ELF-1 (cell line): ENCODE measurements at regions not wholly inside any gene's neighbourhood (a gene's known extent, or its start where the extent isn't known, plus 50 kb on each side); places are given as distances from the start of the nearest gene placed in this dataset.

Source experiments
- DNase-seq: peaks from one replicate; pipeline ENCODE4 v3.0.0-alpha.2; 2016; ENCODE audit warnings: low read depth, low spot score

- no peak for DNase-seq
Observed at GRCh38 chr7:81648716-81649115, 121.1 kb downstream of the HGF start.

GRCh38 chr7:81645435-81645834 lies 124.4 kb downstream of the HGF start:
- DNase-seq, result no peak

GRCh38 chr7:81641873-81642272 lies 128.0 kb downstream of the HGF start:
- DNase-seq, result no peak

- DNase-seq, result no peak
Observed at GRCh38 chr7:81638198-81638597, 131.6 kb downstream of the HGF start.

GRCh38 chr7:81637534-81637933 lies 132.3 kb downstream of the HGF start:
- no peak for DNase-seq

GRCh38 chr7:81632418-81632817 lies 137.4 kb downstream of the HGF start:
- DNase-seq, result no peak

GRCh38 chr7:81630600-81630999 lies 139.2 kb downstream of the HGF start:
- no peak for DNase-seq

- DNase-seq, result no peak
Observed at GRCh38 chr7:81629702-81630101, 140.1 kb downstream of the HGF start.

- DNase-seq, result no peak
Observed at GRCh38 chr7:81628951-81629350, 140.9 kb downstream of the HGF start.

GRCh38 chr7:81627536-81628287 lies 142.1 kb downstream of the HGF start:
- no peak for DNase-seq

- no peak for DNase-seq
Observed at GRCh38 chr7:81626008-81626407, 143.8 kb downstream of the HGF start.

GRCh38 chr7:81624650-81625631 lies 144.9 kb downstream of the HGF start:
- no peak for DNase-seq

- DNase-seq, result no peak
Observed at GRCh38 chr7:81624021-81624592, 145.7 kb downstream of the HGF start.

- DNase-seq, result no peak
Observed at GRCh38 chr7:81623251-81623855, 146.5 kb downstream of the HGF start.

- DNase-seq, result no peak
Observed at GRCh38 chr7:81621893-81622292, 148.0 kb downstream of the HGF start.

GRCh38 chr7:81618396-81619014 lies 151.3 kb downstream of the HGF start:
- DNase-seq, result peak; percentile 6

GRCh38 chr7:81616951-81617350 lies 152.9 kb downstream of the HGF start:
- DNase-seq, result no peak

GRCh38 chr7:81611805-81612204 lies 158.0 kb downstream of the HGF start:
- no peak for DNase-seq

GRCh38 chr7:81611040-81611439 lies 158.8 kb downstream of the HGF start:
- peak; percentile 16 for DNase-seq

- no peak for DNase-seq
Observed at GRCh38 chr7:81608748-81609382, 161.0 kb downstream of the HGF start.

- no peak for DNase-seq
Observed at GRCh38 chr7:81607987-81608386, 161.9 kb downstream of the HGF start.
